Vagina (tissue), 2 donors: ENCODE measurements at regions not wholly inside any gene's neighbourhood (a gene's known extent, or its start where the extent isn't known, plus 50 kb on each side); places are given as distances from the start of the nearest gene placed in this dataset.

Experiments used
- DNase-seq, 2 donors: peaks; one replicate each; pipeline ENCODE4 v3.0.0-alpha.2; 2017; ENCODE audit errors: extremely low spot score in 2 of 2
- H3K27ac ChIP-seq: fragments of 200-600 bp; sonication (generic); one replicate; pipeline ENCODE4 v1.5.1; 2019
- H3K27me3 ChIP-seq: fragments of 200-600 bp; sonication (generic); one replicate; pipeline ENCODE4 v1.5.1; 2019
- H3K36me3 ChIP-seq, 2 donors: fragments of 200-600 bp; sonication (generic); one replicate each; pipeline ENCODE4 v1.5.1; 2017 to 2019
- H3K4me1 ChIP-seq: fragments of 200-600 bp; sonication (generic); one replicate; pipeline ENCODE4 v1.5.1; 2019
- H3K4me3 ChIP-seq, 2 donors: fragments of 200-600 bp; sonication (generic); 1 replicate in 1 of 2; 2 replicates in 1 of 2; pipeline ENCODE4 v1.5.1; 2016 to 2019
- H3K9me3 ChIP-seq: fragments of 200-600 bp; sonication (generic); one replicate; pipeline ENCODE4 v1.5.1; 2019
- POLR2A ChIP-seq, 2 donors: fragments of 450-650 bp; IDR thresholded peaks; one replicate each; pipeline ENCODE4 v1.6.1; 2017; ENCODE audit warnings: antibody characterized with exemption in 2 of 2, mild to moderate bottlenecking in 2 of 2, moderate library complexity in 2 of 2
- POLR2AphosphoS5 ChIP-seq, 2 donors: sonication (generic); formaldehyde crosslinking; IDR thresholded peaks; one replicate each; pipeline ENCODE4 v1.9.0; 2017; ENCODE audit warnings: antibody characterized with exemption in 2 of 2, mild to moderate bottlenecking in 2 of 2, low read depth in 1 of 2; ENCODE audit not compliant: insufficient read depth in 1 of 2
- intact Hi-C: fragments of 100-400 bp; cut with DNase I; formaldehyde crosslinking; loops from one replicate; pipeline ENCODE4 v1.15.1; 2023
- TF ChIP-seq, protein P1 (sequence below), 3 experiments: fragments of 450-650 bp in 2 of 3; fragments of 200-600 bp in 1 of 3; sonication (generic) in 1 of 3; IDR thresholded peaks; one replicate each; pipeline ENCODE4 v1.5.1; 2017 to 2019; ENCODE audit warnings: antibody characterized with exemption in 3 of 3, mild to moderate bottlenecking in 2 of 3, moderate library complexity in 2 of 3

DNA sequence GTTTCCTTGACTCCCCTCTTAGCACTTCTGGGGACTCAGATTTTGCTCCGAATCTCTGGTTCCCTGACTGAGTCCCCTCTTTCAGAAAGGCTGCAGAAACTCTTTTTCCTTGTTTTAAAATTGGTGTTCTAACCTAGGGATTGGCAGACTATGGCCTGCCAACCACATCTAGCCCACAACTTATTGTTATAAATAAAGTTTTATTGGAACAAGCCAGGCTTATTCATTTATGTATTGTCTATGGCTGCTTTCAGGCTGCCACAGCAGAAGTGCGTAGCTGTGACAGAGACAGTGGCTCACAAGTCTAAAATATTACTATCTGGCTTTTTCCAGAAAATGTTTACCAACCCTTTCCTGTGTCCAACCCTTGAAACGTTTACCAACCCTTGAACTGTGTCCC, 81.7 kb downstream of the IER5 start:
- no peaks in the 10 kb centered on the region for H3K9me3 ChIP-seq
- intact Hi-C loops: no loop called here
- no peak for DNase-seq
- TF ChIP-seq POLR2A (IDR thresholded peaks at IDR 0.05) (no peak), POLR2AphosphoS5 (IDR thresholded peaks at IDR 0.05; ENCODE audit: insufficient read depth in 1 of 2, low read depth in 1 of 2) (no peak)
- TF ChIP-seq, protein P1, sequence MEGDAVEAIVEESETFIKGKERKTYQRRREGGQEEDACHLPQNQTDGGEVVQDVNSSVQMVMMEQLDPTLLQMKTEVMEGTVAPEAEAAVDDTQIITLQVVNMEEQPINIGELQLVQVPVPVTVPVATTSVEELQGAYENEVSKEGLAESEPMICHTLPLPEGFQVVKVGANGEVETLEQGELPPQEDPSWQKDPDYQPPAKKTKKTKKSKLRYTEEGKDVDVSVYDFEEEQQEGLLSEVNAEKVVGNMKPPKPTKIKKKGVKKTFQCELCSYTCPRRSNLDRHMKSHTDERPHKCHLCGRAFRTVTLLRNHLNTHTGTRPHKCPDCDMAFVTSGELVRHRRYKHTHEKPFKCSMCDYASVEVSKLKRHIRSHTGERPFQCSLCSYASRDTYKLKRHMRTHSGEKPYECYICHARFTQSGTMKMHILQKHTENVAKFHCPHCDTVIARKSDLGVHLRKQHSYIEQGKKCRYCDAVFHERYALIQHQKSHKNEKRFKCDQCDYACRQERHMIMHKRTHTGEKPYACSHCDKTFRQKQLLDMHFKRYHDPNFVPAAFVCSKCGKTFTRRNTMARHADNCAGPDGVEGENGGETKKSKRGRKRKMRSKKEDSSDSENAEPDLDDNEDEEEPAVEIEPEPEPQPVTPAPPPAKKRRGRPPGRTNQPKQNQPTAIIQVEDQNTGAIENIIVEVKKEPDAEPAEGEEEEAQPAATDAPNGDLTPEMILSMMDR (IDR thresholded peaks at IDR 0.05): no peak
- H3K36me3 ChIP-seq: no peaks in the 10 kb centered on the region
- H3K4me1 ChIP-seq: no peaks in the 10 kb centered on the region
- no peaks in the 10 kb centered on the region for H3K27me3 ChIP-seq
- H3K27ac ChIP-seq: no peak overlapping the region
- H3K4me3 ChIP-seq: no peak overlapping the region

DNA sequence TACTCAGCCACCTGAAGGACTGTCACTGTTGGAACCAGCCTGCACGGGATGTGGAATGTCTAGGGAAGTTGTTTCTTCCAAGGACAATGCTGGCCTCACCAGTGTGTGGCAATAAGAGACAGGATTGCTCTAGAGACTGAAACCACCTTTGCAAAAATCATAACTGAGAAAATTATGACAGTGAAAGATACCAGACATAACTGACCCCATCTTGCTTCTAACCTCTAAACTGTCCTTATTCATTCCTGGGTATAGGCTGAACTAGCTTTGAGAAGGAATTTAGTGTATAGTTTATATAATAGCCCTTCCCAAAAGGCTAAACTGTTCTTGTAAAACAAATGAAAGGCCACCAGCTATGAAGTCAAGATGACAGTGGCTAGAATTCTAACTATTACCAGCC, 83.6 kb downstream of the IER5 start:
- no peak for DNase-seq
- TF ChIP-seq POLR2A (IDR thresholded peaks at IDR 0.05) (no peak), POLR2AphosphoS5 (IDR thresholded peaks at IDR 0.05; ENCODE audit: insufficient read depth in 1 of 2, low read depth in 1 of 2) (no peak)
- TF ChIP-seq, protein P1 (IDR thresholded peaks at IDR 0.05): no peak
- H3K9me3 ChIP-seq: no peaks in the 10 kb centered on the region
- no peak overlapping the region for H3K27ac ChIP-seq
- H3K36me3 ChIP-seq: no peaks in the 10 kb centered on the region
- H3K4me3 ChIP-seq: no peak overlapping the region
- no peaks in the 10 kb centered on the region for H3K27me3 ChIP-seq
- H3K4me1 ChIP-seq: no peaks in the 10 kb centered on the region
- intact Hi-C loops: no loop called here

DNA sequence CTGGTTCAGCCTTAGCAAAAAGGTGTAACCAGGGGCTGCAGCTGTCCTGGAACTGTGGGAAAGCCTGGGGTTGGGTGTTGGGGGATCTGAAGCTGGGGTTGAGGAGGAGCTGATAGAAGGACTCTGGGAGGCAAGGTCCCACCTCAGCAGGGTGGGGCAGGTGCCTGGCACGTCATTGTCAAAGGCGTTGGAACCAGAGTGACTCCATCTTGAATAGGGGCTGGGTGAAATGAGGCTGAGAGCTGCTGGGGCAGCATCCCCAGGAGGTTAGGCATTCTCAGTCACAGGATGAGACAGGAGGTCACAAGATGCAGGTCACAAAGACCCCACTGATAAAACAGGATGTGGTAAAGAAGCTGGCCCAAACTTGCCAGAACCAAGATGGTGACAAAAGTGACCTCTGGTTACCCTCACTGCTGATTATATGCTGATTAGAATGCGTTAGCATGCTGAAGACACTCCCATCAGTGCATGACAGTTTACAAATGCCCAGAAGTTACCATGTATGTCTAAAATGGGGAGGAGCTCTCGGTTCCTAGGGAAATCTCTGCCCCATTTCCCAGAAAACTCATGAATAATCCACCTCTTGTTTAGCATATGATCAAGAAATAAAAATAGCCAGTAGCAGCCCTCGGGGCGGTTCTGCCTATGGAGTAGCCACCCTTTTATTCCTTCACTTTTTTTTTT, 85.4 kb downstream of the IER5 start:
- H3K27me3 ChIP-seq: no peaks in the 10 kb centered on the region
- TF ChIP-seq, protein P1 (IDR thresholded peaks at IDR 0.05): no peak
- TF ChIP-seq POLR2A (IDR thresholded peaks at IDR 0.05) (no peak), POLR2AphosphoS5 (IDR thresholded peaks at IDR 0.05; ENCODE audit: insufficient read depth in 1 of 2, low read depth in 1 of 2) (no peak)
- no peak for DNase-seq
- no peak overlapping the region for H3K4me3 ChIP-seq
- no peaks in the 10 kb centered on the region for H3K9me3 ChIP-seq
- intact Hi-C loops: no loop called here
- H3K36me3 ChIP-seq: no peaks in the 10 kb centered on the region
- no peak overlapping the region for H3K27ac ChIP-seq
- no peaks in the 10 kb centered on the region for H3K4me1 ChIP-seq

DNA sequence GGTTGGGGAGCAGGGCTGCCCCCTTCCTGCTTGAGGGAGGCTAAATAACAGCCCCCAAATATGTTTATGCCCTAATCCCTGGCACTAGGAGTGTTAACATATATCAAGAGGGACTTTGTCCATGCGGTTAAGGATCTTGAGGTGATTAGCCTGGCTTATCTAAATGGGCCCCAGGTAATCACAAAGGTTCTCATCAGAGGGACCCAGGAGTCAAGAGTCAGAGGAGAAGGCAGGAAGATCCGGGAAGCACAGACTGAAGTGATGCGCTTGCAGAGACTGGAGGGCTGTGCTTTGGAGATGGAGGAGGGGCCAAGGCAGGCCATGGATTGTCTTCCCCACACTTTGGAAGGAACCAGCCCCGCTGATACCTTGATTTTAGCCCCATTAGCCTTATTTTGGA, 86.4 kb downstream of the IER5 start:
- intact Hi-C loops: no loop called here
- Histone ChIP-seq H3K4me3 (no peak overlapping the region), H3K27me3 (no peaks in the 10 kb centered on the region), H3K27ac (no peak overlapping the region), H3K36me3 (no peaks in the 10 kb centered on the region), H3K9me3 (no peaks in the 10 kb centered on the region), H3K4me1 (no peaks in the 10 kb centered on the region)
- TF ChIP-seq POLR2AphosphoS5 (IDR thresholded peaks at IDR 0.05; ENCODE audit: insufficient read depth in 1 of 2, low read depth in 1 of 2): no peak
- no peak for DNase-seq

DNA sequence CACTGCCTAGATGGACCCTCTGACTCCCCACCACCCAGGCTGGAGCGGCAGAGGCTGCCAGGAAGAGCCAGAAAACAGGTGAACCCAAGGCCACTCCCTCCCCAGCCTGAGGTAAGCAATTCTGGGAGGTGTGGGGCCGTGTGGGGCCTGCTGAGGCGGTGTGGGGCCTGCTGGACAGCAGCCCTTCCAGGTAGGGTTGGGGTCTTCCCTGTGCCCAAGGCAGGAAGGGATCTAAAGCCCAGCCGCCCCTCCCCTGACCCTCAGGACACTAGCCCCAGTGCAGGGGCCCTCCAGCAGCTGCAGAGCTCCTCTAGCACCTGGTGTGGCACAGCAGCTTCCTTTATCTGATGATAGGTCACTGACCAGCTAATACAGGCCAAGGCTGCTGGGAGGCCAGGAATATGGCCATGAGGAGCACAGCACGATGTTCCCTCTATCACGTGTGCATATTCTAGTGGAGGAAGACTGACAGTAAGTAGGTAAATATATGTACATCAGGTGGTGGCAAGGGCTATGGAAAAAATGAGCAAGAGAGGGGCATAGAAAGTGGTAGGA, 86.9 kb downstream of the IER5 start:
- Histone ChIP-seq H3K36me3 (no peaks in the 10 kb centered on the region), H3K4me3 (no peak overlapping the region), H3K4me1 (no peaks in the 10 kb centered on the region), H3K9me3 (no peaks in the 10 kb centered on the region), H3K27me3 (no peaks in the 10 kb centered on the region), H3K27ac (no peak overlapping the region)
- intact Hi-C loops: no loop called here
- DNase-seq: no peak
- TF ChIP-seq, protein P1 (IDR thresholded peaks at IDR 0.05): no peak
- TF ChIP-seq POLR2AphosphoS5 (IDR thresholded peaks at IDR 0.05; ENCODE audit: insufficient read depth in 1 of 2, low read depth in 1 of 2): no peak
- no peak for TF ChIP-seq POLR2A (IDR thresholded peaks at IDR 0.05)
